ENCODE measurements at regions not wholly inside any gene's neighbourhood (a gene's known extent, or its start where the extent isn't known, plus 50 kb on each side); places are given as distances from the start of the nearest gene placed in this dataset.

DNA sequence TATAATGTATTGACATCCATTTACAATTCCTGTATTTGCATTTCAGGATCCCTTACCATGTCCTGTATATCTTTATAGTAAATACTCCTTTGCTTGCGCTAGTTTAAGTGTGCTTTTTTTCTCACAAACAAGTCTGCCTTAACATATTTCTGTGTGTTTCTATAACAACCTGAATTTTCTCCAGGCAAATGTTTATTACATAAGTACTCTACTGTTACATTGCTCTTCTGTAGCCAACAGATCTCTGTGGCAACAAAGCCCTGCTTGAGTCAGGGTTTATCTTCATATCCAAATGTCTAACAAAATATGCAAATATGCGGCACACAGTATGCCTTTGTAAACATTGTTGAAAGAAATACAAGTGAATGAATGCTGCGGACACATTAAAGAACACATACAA is 625.5 kb downstream of the TLL1 start:
- no peak overlapping the region for H2AFZ ChIP-seq (ENCODE audit: low read length)
- H4K5ac ChIP-seq (ENCODE audit: insufficient read length, low read depth, low read length), result no peak overlapping the region
- no peak overlapping the region for H3K18ac ChIP-seq (ENCODE audit: insufficient read length, low read depth, low read length)
- no peak overlapping the region for H3K14ac ChIP-seq (ENCODE audit: insufficient read depth, low read length)
- Mint-ChIP-seq H3K36me3 (ENCODE audit: insufficient read depth in 1 of 3, low read depth in 3 of 3) (no peaks in the 10 kb centered on the region; a peak in 1 of 7 replicates), H3K9me3 (no peaks in the 10 kb centered on the region; a peak in 1 of 5 replicates), H3K4me3 (no peak overlapping the region), H3K27ac (no peak overlapping the region), H3K27me3 (ENCODE audit: low read depth) (no peaks in the 10 kb centered on the region), H3K4me1 (peaks cover 0 to 4% of the 10 kb centered on the region in 2 experiments; a peak in 2 of 4 replicates)
- H3K4me1 ChIP-seq (ENCODE audit: insufficient read depth, low read length), result peaks cover 2% of the 10 kb centered on the region; the same call in 1 of the 2 replicates
- no peak overlapping the region for H3K9ac ChIP-seq (ENCODE audit: extremely low read depth, insufficient read length, low read length)
- H3K4me2 ChIP-seq (ENCODE audit: insufficient read depth, insufficient read length, low read length), result no peak overlapping the region
- H2BK5ac ChIP-seq (ENCODE audit: insufficient read length, low read length), result no peak overlapping the region
- H3K27me3 ChIP-seq (ENCODE audit: insufficient read depth, low read length), result no peaks in the 10 kb centered on the region
- no peaks in the 10 kb centered on the region for H3K79me2 ChIP-seq (ENCODE audit: insufficient read depth, low read length)
- TF ChIP-seq, protein P1, sequence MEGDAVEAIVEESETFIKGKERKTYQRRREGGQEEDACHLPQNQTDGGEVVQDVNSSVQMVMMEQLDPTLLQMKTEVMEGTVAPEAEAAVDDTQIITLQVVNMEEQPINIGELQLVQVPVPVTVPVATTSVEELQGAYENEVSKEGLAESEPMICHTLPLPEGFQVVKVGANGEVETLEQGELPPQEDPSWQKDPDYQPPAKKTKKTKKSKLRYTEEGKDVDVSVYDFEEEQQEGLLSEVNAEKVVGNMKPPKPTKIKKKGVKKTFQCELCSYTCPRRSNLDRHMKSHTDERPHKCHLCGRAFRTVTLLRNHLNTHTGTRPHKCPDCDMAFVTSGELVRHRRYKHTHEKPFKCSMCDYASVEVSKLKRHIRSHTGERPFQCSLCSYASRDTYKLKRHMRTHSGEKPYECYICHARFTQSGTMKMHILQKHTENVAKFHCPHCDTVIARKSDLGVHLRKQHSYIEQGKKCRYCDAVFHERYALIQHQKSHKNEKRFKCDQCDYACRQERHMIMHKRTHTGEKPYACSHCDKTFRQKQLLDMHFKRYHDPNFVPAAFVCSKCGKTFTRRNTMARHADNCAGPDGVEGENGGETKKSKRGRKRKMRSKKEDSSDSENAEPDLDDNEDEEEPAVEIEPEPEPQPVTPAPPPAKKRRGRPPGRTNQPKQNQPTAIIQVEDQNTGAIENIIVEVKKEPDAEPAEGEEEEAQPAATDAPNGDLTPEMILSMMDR (conservative IDR thresholded peaks at IDR 0.05), result no peak
- H3K79me1 ChIP-seq (ENCODE audit: insufficient read depth, low read depth, low read length, poor library complexity, severe bottlenecking), result no peaks in the 10 kb centered on the region
- H2BK12ac ChIP-seq (ENCODE audit: insufficient read length, low read depth, low read length), result no peak overlapping the region
- H3K9me3 ChIP-seq (ENCODE audit: control insufficient read depth, low read depth, low read length), result no peaks in the 10 kb centered on the region
- H3K56ac ChIP-seq (ENCODE audit: insufficient read length, low read depth, low read length), result no peak overlapping the region
- H3K27ac ChIP-seq (ENCODE audit: insufficient read length, low read depth, low read length), result no peak overlapping the region
- no peak overlapping the region for H2BK20ac ChIP-seq (ENCODE audit: low read depth, low read length, poor library complexity, severe bottlenecking)
- no peak overlapping the region for H4K8ac ChIP-seq (replicated peaks; ENCODE audit: insufficient read length, low read depth, low read length)
- no peak overlapping the region for H3K4ac ChIP-seq (ENCODE audit: low read depth, low read length)
- WGBS (ENCODE audit: extremely low coverage, insufficient read length, low lambda C conversion rate), result no CpG with 5 or more reads among the region's 3 CpGs
- no peaks in the 10 kb centered on the region for H4K20me1 ChIP-seq (ENCODE audit: control insufficient read depth, insufficient read depth, insufficient read length)
- H3T11ph ChIP-seq (ENCODE audit: low read length), result no peak overlapping the region
- no peak for DNase-seq
- H2AK5ac ChIP-seq (ENCODE audit: insufficient read length, low read length), result no peak overlapping the region
- H3K23ac ChIP-seq (ENCODE audit: insufficient read length, low read depth, low read length), result no peak overlapping the region
- H4K91ac ChIP-seq (ENCODE audit: insufficient read length, low read depth, low read length), result no peak overlapping the region
- H3K23me2 ChIP-seq (ENCODE audit: insufficient read length, low read depth, low read length, poor library complexity, severe bottlenecking), result no peaks in the 10 kb centered on the region
- H2BK120ac ChIP-seq (ENCODE audit: low read depth, low read length, poor library complexity, severe bottlenecking), result no peak overlapping the region
- no peak overlapping the region for H2BK15ac ChIP-seq (ENCODE audit: low read depth, low read length)
